SK-N-MC (cell line): ENCODE measurements at regions not wholly inside any gene's neighbourhood (a gene's known extent, or its start where the extent isn't known, plus 50 kb on each side); places are given as distances from the start of the nearest gene placed in this dataset.

Source experiments
- DNase-seq: peaks from one replicate; pipeline ENCODE4 v3.0.0-alpha.2; 2011; ENCODE audit warnings: low read depth, low spot score
- H3K27ac ChIP-seq: fragments of 200-600 bp; sonication (generic); 2 replicates; pipeline ENCODE4 v1.5.1; 2016; ENCODE audit warnings: mixed run types
- H3K36me3 ChIP-seq: fragments of 200-600 bp; sonication (generic); 2 replicates; pipeline ENCODE4 v1.6.1; 2017; ENCODE audit warnings: antibody characterized with exemption, low read length, mixed read lengths; ENCODE audit not compliant: insufficient read depth
- H3K4me3 ChIP-seq: fragments of 200-600 bp; sonication (generic); 2 replicates; pipeline ENCODE4 v1.5.1; 2016
- H3K9ac ChIP-seq: fragments of 200-600 bp; sonication (generic); 2 replicates; pipeline ENCODE4 v1.8.0; 2017; ENCODE audit warnings: mixed run types, mixed read lengths; ENCODE audit not compliant: insufficient read length
- H3K9me3 ChIP-seq: fragments of 200-600 bp; sonication (generic); 2 replicates; pipeline ENCODE4 v1.6.1; 2017; ENCODE audit warnings: low read depth, mild to moderate bottlenecking, antibody characterized with exemption, low read length, moderate library complexity, mixed read lengths
- EZH2 ChIP-seq: fragments of 200-600 bp; sonication (generic); IDR thresholded peaks from one replicate; pipeline ENCODE4 v1.6.1; 2017; ENCODE audit warnings: antibody characterized with exemption
- FOXP2 ChIP-seq: optimal IDR thresholded peaks from 2 replicates; pipeline ENCODE3; 2011; ENCODE audit warnings: mild to moderate bottlenecking, moderate library complexity; ENCODE audit not compliant: insufficient read depth; ENCODE audit errors: extremely low read length, control extremely low read depth
- POLR2AphosphoS5 ChIP-seq: IDR thresholded peaks from 2 replicates; pipeline ENCODE4 v1.6.1; 2012; ENCODE audit warnings: mild to moderate bottlenecking, low read depth, low read length, borderline replicate concordance

GRCh38 chr5:122541388-122541787, 229.4 kb downstream of the SNCAIP start:
- Histone ChIP-seq H3K27ac (no peak overlapping the region), H3K9me3 (no peaks in the 10 kb centered on the region), H3K4me3 (no peak overlapping the region), H3K36me3 (no peaks in the 10 kb centered on the region), H3K9ac (no peak overlapping the region)
- TF ChIP-seq EZH2 (no peak), FOXP2 (no peak), POLR2AphosphoS5 (no peak)
- no peak for DNase-seq

GRCh38 chr5:122545986-122546385, 228.9 kb upstream of the SNX2 start:
- H3K4me3 ChIP-seq = no peak overlapping the region

GRCh38 chr5:122547219-122547618, 227.7 kb upstream of the SNX2 start:
- Histone ChIP-seq H3K27ac (no peak overlapping the region), H3K4me3 (no peak overlapping the region), H3K9me3 (no peaks in the 10 kb centered on the region), H3K36me3 (no peaks in the 10 kb centered on the region), H3K9ac (no peak overlapping the region)
- no peak for DNase-seq
- no peak for TF ChIP-seq POLR2AphosphoS5
- TF ChIP-seq FOXP2 = no peak
- no peak for TF ChIP-seq EZH2

More at GRCh38 chr5:122545986-122546385, 228.9 kb upstream of the SNX2 start:
- Histone ChIP-seq H3K27ac (no peak overlapping the region), H3K9me3 (no peaks in the 10 kb centered on the region), H3K36me3 (no peaks in the 10 kb centered on the region), H3K9ac (no peak overlapping the region)
- DNase-seq = no peak
- no peak for TF ChIP-seq EZH2
- no peak for TF ChIP-seq POLR2AphosphoS5

- Histone ChIP-seq H3K4me3 (no peak overlapping the region), H3K36me3 (no peaks in the 10 kb centered on the region), H3K9me3 (no peaks in the 10 kb centered on the region), H3K27ac (no peak overlapping the region), H3K9ac (no peak overlapping the region)
- no peak for DNase-seq
- TF ChIP-seq FOXP2 (no peak), EZH2 (no peak), POLR2AphosphoS5 (no peak)
Measured at GRCh38 chr5:122547669-122548068, 227.2 kb upstream of the SNX2 start.

- no peak overlapping the region for H3K9ac ChIP-seq
- no peak for DNase-seq
- H3K9me3 ChIP-seq = no peaks in the 10 kb centered on the region
- H3K27ac ChIP-seq = no peak overlapping the region
- H3K4me3 ChIP-seq = no peak overlapping the region
- TF ChIP-seq EZH2 (no peak), POLR2AphosphoS5 (no peak)
- H3K36me3 ChIP-seq = no peaks in the 10 kb centered on the region
Measured at GRCh38 chr5:122559676-122560075, 215.2 kb upstream of the SNX2 start.

- no peak for DNase-seq
- no peak overlapping the region for H3K27ac ChIP-seq
- no peak overlapping the region for H3K9ac ChIP-seq
- no peak overlapping the region for H3K4me3 ChIP-seq
- H3K9me3 ChIP-seq = no peaks in the 10 kb centered on the region
- no peak for TF ChIP-seq FOXP2
- TF ChIP-seq POLR2AphosphoS5 = no peak
- TF ChIP-seq EZH2 = no peak
- no peaks in the 10 kb centered on the region for H3K36me3 ChIP-seq
Measured at GRCh38 chr5:122561209-122561608, 213.7 kb upstream of the SNX2 start.

GRCh38 chr5:122565331-122565730, 209.5 kb upstream of the SNX2 start:
- TF ChIP-seq POLR2AphosphoS5 = no peak
- TF ChIP-seq FOXP2 = no peak
- no peak for TF ChIP-seq EZH2
- Histone ChIP-seq H3K9me3 (no peaks in the 10 kb centered on the region), H3K4me3 (no peak overlapping the region)

GRCh38 chr5:122576256-122577016, 198.4 kb upstream of the SNX2 start:
- no peak for DNase-seq
- TF ChIP-seq POLR2AphosphoS5 (no peak), EZH2 (no peak), FOXP2 (no peak)
- Histone ChIP-seq H3K9me3 (no peaks in the 10 kb centered on the region), H3K4me3 (no peak overlapping the region), H3K27ac (no peak overlapping the region), H3K36me3 (no peaks in the 10 kb centered on the region), H3K9ac (no peak overlapping the region)

More at GRCh38 chr5:122565331-122565730, 209.5 kb upstream of the SNX2 start:
- Histone ChIP-seq H3K9ac (no peak overlapping the region), H3K36me3 (no peaks in the 10 kb centered on the region), H3K27ac (no peak overlapping the region)
- DNase-seq = no peak

- no peak overlapping the region for H3K27ac ChIP-seq
- no peak for DNase-seq
- H3K9me3 ChIP-seq = no peaks in the 10 kb centered on the region
- TF ChIP-seq FOXP2 (no peak), POLR2AphosphoS5 (no peak), EZH2 (no peak)
- H3K36me3 ChIP-seq = no peaks in the 10 kb centered on the region
- no peak overlapping the region for H3K4me3 ChIP-seq
- H3K9ac ChIP-seq = no peak overlapping the region
Measured at GRCh38 chr5:122581629-122582028, 193.3 kb upstream of the SNX2 start.
